CD14-positive monocyte (primary cell): ENCODE measurements at regions not wholly inside any gene's neighbourhood (a gene's known extent, or its start where the extent isn't known, plus 50 kb on each side); places are given as distances from the start of the nearest gene placed in this dataset.

Experiments used
- DNase-seq, 3 donors: peaks; one replicate each; pipeline ENCODE4 v3.0.0-alpha.2; 2011 to 2022
- H2AFZ ChIP-seq: 2 replicates; pipeline ENCODE4 v1.6.0; 2012; ENCODE audit warnings: mild to moderate bottlenecking, low read depth, low read length, inconsistent platforms; ENCODE audit not compliant: insufficient read depth, poor library complexity, severe bottlenecking
- H3K27ac ChIP-seq, 2 donors: 1 replicate in 1 of 2; 2 replicates in 1 of 2; pipeline ENCODE4 v1.5.1; 2012 to 2013; ENCODE audit warnings: low read length in 2 of 2, control low read depth in 1 of 2, inconsistent platforms in 1 of 2, low read depth in 1 of 2, mild to moderate bottlenecking in 1 of 2
- H3K27me3 ChIP-seq, 2 donors: one replicate each; pipeline versions ENCODE4 v1.6.0 to v1.6.1; 2011 to 2013; ENCODE audit warnings: low read length in 2 of 2; ENCODE audit not compliant: control insufficient read depth in 2 of 2, insufficient read depth in 2 of 2
- H3K36me3 ChIP-seq, 2 donors: replicated peaks in 1 of 2; 1 replicate in 1 of 2; 2 replicates in 1 of 2; pipeline versions ENCODE4 v1.5.1 to v1.6.1; 2012 to 2013; ENCODE audit warnings: low read length in 2 of 2, control low read depth in 1 of 2, inconsistent platforms in 1 of 2, mild to moderate bottlenecking in 1 of 2; ENCODE audit not compliant: insufficient read depth in 2 of 2, control insufficient read depth in 1 of 2
- H3K4me1 ChIP-seq, 2 donors: 1 replicate in 1 of 2; 2 replicates in 1 of 2; pipeline versions ENCODE4 v1.5.1 to v1.6.1; 2012 to 2013; ENCODE audit warnings: low read length in 2 of 2, control low read depth in 1 of 2, inconsistent platforms in 1 of 2, mild to moderate bottlenecking in 1 of 2, moderate library complexity in 1 of 2; ENCODE audit not compliant: insufficient read depth in 2 of 2, control insufficient read depth in 1 of 2
- H3K4me2 ChIP-seq: replicated peaks from 2 replicates; pipeline ENCODE3; 2012; ENCODE audit warnings: low read length, moderate library complexity, mild to moderate bottlenecking; ENCODE audit not compliant: poor library complexity, severe bottlenecking; ENCODE audit errors: extremely low read depth
- H3K4me3 ChIP-seq, 3 experiments: fragments of 200-600 bp in 1 of 3; sonication (generic) in 1 of 3; replicated peaks in 1 of 3; 1 replicate in 2 of 3; 2 replicates in 1 of 3; pipeline ENCODE4 v1.5.1; 2011 to 2013; ENCODE audit warnings: low read length in 3 of 3, mild to moderate bottlenecking in 3 of 3, control low read depth in 2 of 3, low read depth in 2 of 3, inconsistent platforms in 1 of 3, moderate library complexity in 1 of 3
- H3K79me2 ChIP-seq: 2 replicates; pipeline ENCODE4 v1.6.0; 2012; ENCODE audit warnings: mild to moderate bottlenecking, control low read depth, inconsistent platforms, low read length, moderate library complexity; ENCODE audit not compliant: insufficient read depth
- H3K9ac ChIP-seq: 2 replicates; pipeline ENCODE4 v1.6.0; 2017; ENCODE audit warnings: low read length, mild to moderate bottlenecking; ENCODE audit not compliant: insufficient read depth, poor library complexity, severe bottlenecking
- H3K9me3 ChIP-seq, 2 donors: replicated peaks in 1 of 2; 1 replicate in 1 of 2; 2 replicates in 1 of 2; pipeline versions ENCODE4 v1.5.1 to v1.6.1; 2012 to 2013; ENCODE audit warnings: low read length in 2 of 2, control low read depth in 1 of 2; ENCODE audit not compliant: control insufficient read depth in 1 of 2, insufficient read depth in 1 of 2
- H4K20me1 ChIP-seq: 2 replicates; pipeline ENCODE4 v1.6.0; 2012; ENCODE audit warnings: mild to moderate bottlenecking, low read length, control low read depth, moderate library complexity; ENCODE audit not compliant: insufficient read depth
- H3K27ac Mint-ChIP-seq, 7 donors: one replicate each; pipeline ENCODE4 v1.8.0; 2020; ENCODE audit warnings: mild to moderate bottlenecking in 7 of 7, mixed read lengths in 7 of 7, moderate library complexity in 6 of 7, inconsistent platforms in 2 of 7
- H3K27me3 Mint-ChIP-seq, 3 donors: one replicate each; pipeline ENCODE4 v1.8.0; 2021 to 2022; ENCODE audit warnings: low read depth in 3 of 3, mild to moderate bottlenecking in 3 of 3, mixed read lengths in 3 of 3, moderate library complexity in 3 of 3, inconsistent platforms in 1 of 3
- H3K36me3 Mint-ChIP-seq, 2 donors: one replicate each; pipeline ENCODE4 v1.8.0; 2020; ENCODE audit warnings: mixed read lengths in 2 of 2, inconsistent platforms in 1 of 2, mild to moderate bottlenecking in 1 of 2
- H3K4me1 Mint-ChIP-seq: one replicate; pipeline ENCODE4 v1.8.0; 2020; ENCODE audit warnings: mild to moderate bottlenecking, mixed read lengths
- H3K4me3 Mint-ChIP-seq, 2 donors: one replicate each; pipeline ENCODE4 v1.8.0; 2020; ENCODE audit warnings: mild to moderate bottlenecking in 2 of 2, mixed read lengths in 2 of 2, moderate library complexity in 1 of 2
- H3K9me3 Mint-ChIP-seq, 7 donors: one replicate each; pipeline ENCODE4 v1.8.0; 2020 to 2022; ENCODE audit warnings: mixed read lengths in 7 of 7, mild to moderate bottlenecking in 6 of 7, moderate library complexity in 6 of 7, inconsistent platforms in 2 of 7
- WGBS: methylation state at CpG from one replicate; pipeline ENCODE4 v1.1.5; 2013; ENCODE audit warnings: missing lambda C conversion rate; ENCODE audit not compliant: insufficient coverage; 5-methylcytosine and 5-hydroxymethylcytosine counted together
- intact Hi-C, 2 donors: fragments of 100-400 bp; cut with micrococcal nuclease; formaldehyde crosslinking; loops; one replicate each; pipeline versions ENCODE4 v1.15.0 to v1.15.1; 2023
- TF ChIP-seq, protein P1 (sequence below): fragments of 200-600 bp; IDR thresholded peaks from one replicate; pipeline ENCODE4 v1.8.0; 2022; ENCODE audit warnings: antibody characterized with exemption, mild to moderate bottlenecking

DNA sequence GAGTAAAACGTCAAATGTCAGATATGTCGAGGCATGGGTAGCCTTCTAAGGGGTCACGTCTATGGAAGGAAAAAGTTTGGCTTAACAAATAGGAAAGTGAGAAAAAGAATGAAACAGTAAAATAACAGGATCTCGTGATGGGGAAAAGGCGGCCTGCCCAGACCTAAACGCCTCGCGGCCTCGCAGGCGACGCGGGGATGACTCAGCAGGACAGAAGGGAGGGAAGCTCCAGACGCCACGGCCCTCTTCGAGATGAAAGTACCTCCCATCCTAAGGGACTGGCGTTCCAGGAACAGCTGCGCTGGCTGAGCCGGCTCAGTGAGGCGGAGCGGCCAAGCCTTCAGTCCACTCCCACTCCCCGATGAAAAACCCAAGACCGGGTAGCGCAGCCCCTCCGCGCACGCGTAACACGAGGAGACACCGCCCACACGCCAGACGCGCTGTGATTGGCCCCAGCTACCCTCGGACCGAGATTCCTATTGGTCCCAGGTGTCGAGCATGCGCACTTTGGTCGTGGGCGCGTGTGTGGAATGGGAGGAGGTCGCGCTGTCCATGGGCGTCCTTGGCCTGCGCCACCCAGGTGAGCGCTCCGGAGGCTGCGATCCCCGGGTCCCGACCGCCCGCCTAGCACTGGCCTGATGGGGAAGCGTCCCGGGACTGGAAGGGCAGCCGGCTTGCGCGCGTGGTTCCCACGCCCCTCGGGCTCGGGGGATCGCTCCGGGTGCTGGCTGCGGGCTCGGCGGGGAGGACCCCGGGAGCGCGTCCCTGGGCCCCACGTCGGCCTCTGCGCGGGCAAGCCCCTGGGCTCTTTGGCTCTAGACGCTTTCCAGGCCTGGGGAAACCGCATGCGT, 588.5 kb downstream of the MTRR start:
- WGBS: 24% methylated on average over 66 of the region's 74 CpGs
- no peaks in the 10 kb centered on the region for H3K79me2 ChIP-seq
- H3K27me3 Mint-ChIP-seq: peaks cover 0 to 6% (median 4%) of the 10 kb centered on the region in 3 donors
- TF ChIP-seq, protein P1, sequence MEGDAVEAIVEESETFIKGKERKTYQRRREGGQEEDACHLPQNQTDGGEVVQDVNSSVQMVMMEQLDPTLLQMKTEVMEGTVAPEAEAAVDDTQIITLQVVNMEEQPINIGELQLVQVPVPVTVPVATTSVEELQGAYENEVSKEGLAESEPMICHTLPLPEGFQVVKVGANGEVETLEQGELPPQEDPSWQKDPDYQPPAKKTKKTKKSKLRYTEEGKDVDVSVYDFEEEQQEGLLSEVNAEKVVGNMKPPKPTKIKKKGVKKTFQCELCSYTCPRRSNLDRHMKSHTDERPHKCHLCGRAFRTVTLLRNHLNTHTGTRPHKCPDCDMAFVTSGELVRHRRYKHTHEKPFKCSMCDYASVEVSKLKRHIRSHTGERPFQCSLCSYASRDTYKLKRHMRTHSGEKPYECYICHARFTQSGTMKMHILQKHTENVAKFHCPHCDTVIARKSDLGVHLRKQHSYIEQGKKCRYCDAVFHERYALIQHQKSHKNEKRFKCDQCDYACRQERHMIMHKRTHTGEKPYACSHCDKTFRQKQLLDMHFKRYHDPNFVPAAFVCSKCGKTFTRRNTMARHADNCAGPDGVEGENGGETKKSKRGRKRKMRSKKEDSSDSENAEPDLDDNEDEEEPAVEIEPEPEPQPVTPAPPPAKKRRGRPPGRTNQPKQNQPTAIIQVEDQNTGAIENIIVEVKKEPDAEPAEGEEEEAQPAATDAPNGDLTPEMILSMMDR: no peak
- no peaks in the 10 kb centered on the region for H3K9me3 ChIP-seq
- peaks cover 10 to 12% of the 10 kb centered on the region in 2 donors for H3K4me1 ChIP-seq
- peaks cover 0 to 2% of the 10 kb centered on the region in 2 donors for H3K36me3 ChIP-seq
- H3K36me3 Mint-ChIP-seq: no peaks in the 10 kb centered on the region
- peak; percentile 69 to 85 (median 75) for DNase-seq
- peak overlapping the region; percentile 42 to 80 (median 75) for H3K27ac Mint-ChIP-seq
- intact Hi-C loops: no loop called here
- H2AFZ ChIP-seq: peak overlapping the region; percentile 85
- peak overlapping the region; percentile 79 for H3K4me2 ChIP-seq
- peak overlapping the region; percentile 63 to 76 for H3K27ac ChIP-seq
- H3K9ac ChIP-seq: peak overlapping the region; percentile 58
- peak overlapping the region; percentile 53 to 78 (median 54) for H3K4me3 ChIP-seq
- peaks cover 0 to 8% (median 4%) of the 10 kb centered on the region in 7 donors for H3K9me3 Mint-ChIP-seq
- H3K27me3 ChIP-seq: no peaks in the 10 kb centered on the region
- no peaks in the 10 kb centered on the region for H4K20me1 ChIP-seq
- peaks cover 13% of the 10 kb centered on the region for H3K4me1 Mint-ChIP-seq
- H3K4me3 Mint-ChIP-seq: peak overlapping the region; percentile 83 to 84

DNA sequence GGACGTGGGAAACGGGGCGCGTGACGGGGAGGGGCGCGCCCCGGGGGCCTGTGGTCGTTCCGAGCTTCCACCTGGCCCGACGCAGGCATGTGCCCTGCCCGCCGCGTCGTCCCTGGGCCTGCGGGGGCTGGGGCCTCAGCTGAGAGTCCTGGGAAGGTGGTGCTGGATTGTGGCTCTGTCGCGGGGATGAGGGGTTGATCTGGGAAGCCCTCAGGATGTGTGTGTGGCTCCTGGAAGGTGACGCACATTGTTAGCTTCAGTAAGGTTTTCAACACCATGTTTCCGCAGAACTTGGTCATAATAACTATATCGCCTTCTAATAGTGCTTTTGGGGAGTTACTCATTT, 589.1 kb downstream of the MTRR start:
- peaks cover 0 to 2% of the 10 kb centered on the region in 2 donors for H3K36me3 ChIP-seq
- no peaks in the 10 kb centered on the region for H3K79me2 ChIP-seq
- no peak for DNase-seq
- intact Hi-C loops: no loop called here
- peaks cover 0 to 6% (median 4%) of the 10 kb centered on the region in 3 donors for H3K27me3 Mint-ChIP-seq
- no peaks in the 10 kb centered on the region for H4K20me1 ChIP-seq
- peak overlapping the region; percentile 85 for H2AFZ ChIP-seq
- H3K27me3 ChIP-seq: no peaks in the 10 kb centered on the region
- H3K27ac Mint-ChIP-seq: no peak overlapping the region
- 22% methylated on average over 21 of the region's 22 CpGs for WGBS
- TF ChIP-seq, protein P1: no peak
- H3K36me3 Mint-ChIP-seq: no peaks in the 10 kb centered on the region
- peaks cover 17% of the 10 kb centered on the region for H3K4me1 Mint-ChIP-seq
- peaks cover 12 to 13% of the 10 kb centered on the region in 2 donors for H3K4me1 ChIP-seq
- H3K4me2 ChIP-seq: peak overlapping the region; percentile 79
- peaks cover 0 to 8% (median 5%) of the 10 kb centered on the region in 7 donors for H3K9me3 Mint-ChIP-seq
- H3K27ac ChIP-seq: peak overlapping the region in 1 of 2 donors; percentile 63
- no peaks in the 10 kb centered on the region for H3K9me3 ChIP-seq
- peak overlapping the region; percentile 83 to 84 for H3K4me3 Mint-ChIP-seq
- H3K9ac ChIP-seq: peak overlapping the region; percentile 58
- H3K4me3 ChIP-seq: peak overlapping the region; percentile 53 to 78 (median 54)
